Vagina (tissue), 2 donors: ENCODE measurements at regions not wholly inside any gene's neighbourhood (a gene's known extent, or its start where the extent isn't known, plus 50 kb on each side); places are given as distances from the start of the nearest gene placed in this dataset.

ENCODE experiments used
- POLR2A ChIP-seq, 2 donors: fragments of 450-650 bp; IDR thresholded peaks; one replicate each; pipeline ENCODE4 v1.6.1; 2017; ENCODE audit warnings: antibody characterized with exemption in 2 of 2, mild to moderate bottlenecking in 2 of 2, moderate library complexity in 2 of 2
- TF ChIP-seq, protein P1 (sequence below), 3 experiments: fragments of 450-650 bp in 2 of 3; fragments of 200-600 bp in 1 of 3; sonication (generic) in 1 of 3; IDR thresholded peaks; one replicate each; pipeline ENCODE4 v1.5.1; 2017 to 2019; ENCODE audit warnings: antibody characterized with exemption in 3 of 3, mild to moderate bottlenecking in 2 of 3, moderate library complexity in 2 of 3

DNA sequence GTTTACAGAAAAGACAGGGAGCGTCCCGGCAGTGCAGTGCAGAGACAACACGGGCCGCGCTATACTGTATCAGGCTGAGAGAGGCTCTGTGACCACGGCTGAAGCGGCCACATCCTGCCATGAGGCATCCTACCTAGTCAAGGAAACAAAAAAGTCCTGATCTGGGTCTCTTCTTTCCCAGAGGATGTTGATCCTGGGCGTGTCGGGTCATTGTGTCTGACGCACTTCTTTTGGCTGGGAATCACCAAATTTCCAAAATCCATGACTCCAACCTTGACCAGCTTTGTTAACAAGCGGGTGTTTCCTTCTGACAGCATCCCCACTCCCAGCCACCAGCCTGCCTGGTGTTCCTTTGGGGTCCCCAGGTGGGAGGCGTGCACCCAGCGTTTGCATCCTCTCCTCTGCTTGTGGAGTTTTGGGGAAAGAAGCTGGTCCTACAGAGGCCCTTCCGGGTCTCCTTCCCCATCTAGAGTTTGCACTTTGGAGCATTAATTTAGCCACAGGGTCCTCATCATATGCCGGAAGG is 91.4 kb upstream of the RAI14 start:
- TF ChIP-seq, protein P1, sequence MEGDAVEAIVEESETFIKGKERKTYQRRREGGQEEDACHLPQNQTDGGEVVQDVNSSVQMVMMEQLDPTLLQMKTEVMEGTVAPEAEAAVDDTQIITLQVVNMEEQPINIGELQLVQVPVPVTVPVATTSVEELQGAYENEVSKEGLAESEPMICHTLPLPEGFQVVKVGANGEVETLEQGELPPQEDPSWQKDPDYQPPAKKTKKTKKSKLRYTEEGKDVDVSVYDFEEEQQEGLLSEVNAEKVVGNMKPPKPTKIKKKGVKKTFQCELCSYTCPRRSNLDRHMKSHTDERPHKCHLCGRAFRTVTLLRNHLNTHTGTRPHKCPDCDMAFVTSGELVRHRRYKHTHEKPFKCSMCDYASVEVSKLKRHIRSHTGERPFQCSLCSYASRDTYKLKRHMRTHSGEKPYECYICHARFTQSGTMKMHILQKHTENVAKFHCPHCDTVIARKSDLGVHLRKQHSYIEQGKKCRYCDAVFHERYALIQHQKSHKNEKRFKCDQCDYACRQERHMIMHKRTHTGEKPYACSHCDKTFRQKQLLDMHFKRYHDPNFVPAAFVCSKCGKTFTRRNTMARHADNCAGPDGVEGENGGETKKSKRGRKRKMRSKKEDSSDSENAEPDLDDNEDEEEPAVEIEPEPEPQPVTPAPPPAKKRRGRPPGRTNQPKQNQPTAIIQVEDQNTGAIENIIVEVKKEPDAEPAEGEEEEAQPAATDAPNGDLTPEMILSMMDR (IDR thresholded peaks at IDR 0.05) = no peak
- TF ChIP-seq POLR2A (IDR thresholded peaks at IDR 0.05) = no peak
